ENCODE measurements at regions not wholly inside any gene's neighbourhood (a gene's known extent, or its start where the extent isn't known, plus 50 kb on each side); places are given as distances from the start of the nearest gene placed in this dataset.

DNA sequence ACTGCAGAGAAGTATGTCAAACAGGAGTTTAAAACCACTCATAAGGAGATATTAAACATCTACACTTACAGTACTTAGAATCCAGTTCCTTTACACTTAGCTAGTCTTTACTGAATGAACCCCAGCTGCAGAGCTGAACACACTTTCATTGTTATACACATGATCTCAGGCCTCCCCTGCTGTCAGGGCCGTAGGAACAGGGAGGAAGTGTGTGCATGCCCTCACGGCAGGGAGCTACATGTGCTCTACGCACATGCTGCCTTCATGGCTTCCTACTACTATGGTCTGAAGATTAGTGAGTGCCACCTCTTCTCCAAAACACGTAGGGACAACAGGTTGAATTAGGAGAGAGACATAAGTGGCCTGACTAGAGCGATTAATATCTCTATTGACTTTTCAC lies 191.5 kb downstream of the SIPA1L2 start:
- TF ChIP-seq, protein P1, sequence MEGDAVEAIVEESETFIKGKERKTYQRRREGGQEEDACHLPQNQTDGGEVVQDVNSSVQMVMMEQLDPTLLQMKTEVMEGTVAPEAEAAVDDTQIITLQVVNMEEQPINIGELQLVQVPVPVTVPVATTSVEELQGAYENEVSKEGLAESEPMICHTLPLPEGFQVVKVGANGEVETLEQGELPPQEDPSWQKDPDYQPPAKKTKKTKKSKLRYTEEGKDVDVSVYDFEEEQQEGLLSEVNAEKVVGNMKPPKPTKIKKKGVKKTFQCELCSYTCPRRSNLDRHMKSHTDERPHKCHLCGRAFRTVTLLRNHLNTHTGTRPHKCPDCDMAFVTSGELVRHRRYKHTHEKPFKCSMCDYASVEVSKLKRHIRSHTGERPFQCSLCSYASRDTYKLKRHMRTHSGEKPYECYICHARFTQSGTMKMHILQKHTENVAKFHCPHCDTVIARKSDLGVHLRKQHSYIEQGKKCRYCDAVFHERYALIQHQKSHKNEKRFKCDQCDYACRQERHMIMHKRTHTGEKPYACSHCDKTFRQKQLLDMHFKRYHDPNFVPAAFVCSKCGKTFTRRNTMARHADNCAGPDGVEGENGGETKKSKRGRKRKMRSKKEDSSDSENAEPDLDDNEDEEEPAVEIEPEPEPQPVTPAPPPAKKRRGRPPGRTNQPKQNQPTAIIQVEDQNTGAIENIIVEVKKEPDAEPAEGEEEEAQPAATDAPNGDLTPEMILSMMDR (IDR thresholded peaks at IDR 0.05): no peak
- no peak for TF ChIP-seq POLR2A (IDR thresholded peaks at IDR 0.05)
